HepG2 (cell line): ENCODE measurements at regions not wholly inside any gene's neighbourhood (a gene's known extent, or its start where the extent isn't known, plus 50 kb on each side); places are given as distances from the start of the nearest gene placed in this dataset.

ENCODE experiments used
- ATAC-seq: fragments of 200-7000 bp; cut with Tn5 transposase; 3 replicates; pipeline ENCODE4 v1.9.1; 2020; ENCODE audit warnings: mild to moderate bottlenecking, moderate library complexity
- BruUV-seq: library from RNA; stranded (reverse); fragments of 400-500 nt; replicated peaks from 2 replicates; lab custom pipeline; 2021; lab: Mats Ljungman, UMichigan
- CTCF ChIA-PET: fragments of 300-600 bp; formaldehyde crosslinking; extraction: SDS; loops from one replicate; lab custom pipeline; 2021; ENCODE audit warnings: low total read pairs, inconsistent platforms, low intra/inter-chr PET ratio; lab: Yijun Ruan, JAX
- POLR2A ChIA-PET: fragments of 350-600 bp; sonication (Branson Sonifier 250); formaldehyde crosslinking; loops from one replicate; lab custom pipeline; 2020; ENCODE audit warnings: antibody characterized with exemption, inconsistent platforms; lab: Yijun Ruan, JAX
- DNase-seq: peaks from one replicate; pipeline ENCODE4 v3.0.0-alpha.2; 2015; ENCODE audit warnings: low spot score
- FAIRE-seq: peaks from 3 replicates; lab custom pipeline; 2011; peaks lifted over from hg19 to GRCh38; lab: Jason Lieb, UNC
- H2AFZ ChIP-seq: one replicate; pipeline ENCODE4 v1.6.1; 2011; ENCODE audit warnings: low read length, inconsistent platforms
- H3K27ac ChIP-seq: fragments of 300-600 bp; 3 replicates; pipeline ENCODE4 v1.8.0; 2011; ENCODE audit warnings: mixed run types, mild to moderate bottlenecking, mixed read lengths, low read length, inconsistent platforms; ENCODE audit not compliant: insufficient read depth; ENCODE audit errors: extremely low read length
- H3K27me3 ChIP-seq, 2 experiments: fragments of 200-600 bp in 1 of 2; 2 replicates in 1 of 2; 3 replicates in 1 of 2; pipeline versions ENCODE4 v1.6.0 to v1.8.0; 2011; ENCODE audit warnings: low read length in 2 of 2, mild to moderate bottlenecking in 2 of 2, moderate library complexity in 2 of 2, inconsistent platforms in 1 of 2; ENCODE audit not compliant: insufficient read depth in 2 of 2, control insufficient read depth in 1 of 2
- H3K36me3 ChIP-seq, 2 experiments: fragments of 200-600 bp in 1 of 2; replicated peaks in 1 of 2; 2 replicates in 1 of 2; 3 replicates in 1 of 2; pipeline versions ENCODE4 v1.5.1 to v1.8.0; 2011; ENCODE audit warnings: low read length in 2 of 2, inconsistent platforms in 1 of 2; ENCODE audit not compliant: insufficient read depth in 2 of 2, control insufficient read depth in 1 of 2
- H3K4me1 ChIP-seq: 2 replicates; pipeline ENCODE4 v1.5.1; 2012; ENCODE audit warnings: low read length, inconsistent platforms; ENCODE audit not compliant: insufficient read depth
- H3K4me2 ChIP-seq: 2 replicates; pipeline ENCODE4 v1.6.0; 2011; ENCODE audit warnings: low read depth, low read length, inconsistent platforms
- H3K4me3 ChIP-seq, 3 experiments: fragments of 200-600 bp in 1 of 3; sonication (generic), shearing (Covaris generic) in 1 of 3; replicated peaks in 1 of 3; 2 replicates each; pipeline ENCODE4 v1.5.1; 2011 to 2016; ENCODE audit warnings: low read length in 3 of 3, inconsistent platforms in 2 of 3, low read depth in 2 of 3, mild to moderate bottlenecking in 2 of 3, control low read depth in 1 of 3, mixed read lengths in 1 of 3; ENCODE audit not compliant: insufficient read depth in 1 of 3
- H3K79me2 ChIP-seq: one replicate; pipeline ENCODE4 v1.6.1; 2011; ENCODE audit warnings: low read length, inconsistent platforms; ENCODE audit not compliant: insufficient read depth
- H3K9ac ChIP-seq: 2 replicates; pipeline ENCODE4 v1.6.0; 2011; ENCODE audit warnings: mild to moderate bottlenecking, low read depth, low read length, inconsistent platforms; ENCODE audit not compliant: insufficient read depth
- H3K9me3 ChIP-seq: 2 replicates; pipeline ENCODE4 v1.5.1; 2012; ENCODE audit warnings: mild to moderate bottlenecking, low read length
- H4K20me1 ChIP-seq: 2 replicates; pipeline ENCODE4 v1.6.0; 2011; ENCODE audit warnings: inconsistent platforms, mild to moderate bottlenecking, low read length, moderate library complexity; ENCODE audit not compliant: insufficient read depth
- ARHGAP35 ChIP-seq: sonication (generic); formaldehyde crosslinking; IDR thresholded peaks from 2 replicates; pipeline ENCODE4 v1.9.0; 2022; ENCODE audit warnings: mild to moderate bottlenecking, inconsistent platforms, moderate library complexity, missing genetic modification reagents, borderline replicate concordance
- ATF7 ChIP-seq, 2 experiments: fragments of 450-650 bp in 1 of 2; sonication (generic) in 1 of 2; formaldehyde crosslinking in 1 of 2; IDR thresholded peaks; 2 replicates each; pipeline versions ENCODE4 v1.4.0 to v1.6.1; 2016 to 2020; ENCODE audit warnings: antibody characterized with exemption in 1 of 2, mild to moderate bottlenecking in 1 of 2, missing genetic modification reagents in 1 of 2
- YEATS2 ChIP-seq: sonication (generic); formaldehyde crosslinking; IDR thresholded peaks from 2 replicates; pipeline ENCODE4 v1.4.0; 2020; ENCODE audit warnings: missing genetic modification reagents, borderline replicate concordance
- ZNF230 ChIP-seq: sonication (generic); formaldehyde crosslinking; IDR thresholded peaks from 2 replicates; pipeline ENCODE4 v1.4.0; 2020; ENCODE audit warnings: mild to moderate bottlenecking, missing genetic modification reagents
- WGBS: methylation state at CpG from one replicate; pipeline ENCODE4 v1.1.6; 2017; ENCODE audit warnings: low lambda C conversion rate; 5-methylcytosine and 5-hydroxymethylcytosine counted together
- in situ Hi-C: cut with HindIII; loops from 2 replicates; pipeline ENCODE4 v1.10.0; 2017; ENCODE audit warnings: low pct_unique_long_range_greater_than_20kb; ENCODE audit not compliant: extremely low pct_ligation_motif_present
- intact Hi-C: fragments of 100-400 bp; cut with micrococcal nuclease; formaldehyde crosslinking; loops from one replicate; pipeline ENCODE4 v1.10.0; 2022; ENCODE audit not compliant: unreplicated experiment
- TF ChIP-seq, protein P1 (sequence below): IDR thresholded peaks from 2 replicates; pipeline ENCODE4 v1.6.1; 2016; ENCODE audit warnings: missing compliant biosample characterization, missing genetic modification reagents, borderline replicate concordance
- TF ChIP-seq, protein P2 (sequence below): sonication (generic); formaldehyde crosslinking; IDR thresholded peaks from 2 replicates; pipeline ENCODE4 v1.9.0; 2021; ENCODE audit warnings: missing genetic modification reagents, mild to moderate bottlenecking, borderline replicate concordance

- TF ChIP-seq, protein P1, sequence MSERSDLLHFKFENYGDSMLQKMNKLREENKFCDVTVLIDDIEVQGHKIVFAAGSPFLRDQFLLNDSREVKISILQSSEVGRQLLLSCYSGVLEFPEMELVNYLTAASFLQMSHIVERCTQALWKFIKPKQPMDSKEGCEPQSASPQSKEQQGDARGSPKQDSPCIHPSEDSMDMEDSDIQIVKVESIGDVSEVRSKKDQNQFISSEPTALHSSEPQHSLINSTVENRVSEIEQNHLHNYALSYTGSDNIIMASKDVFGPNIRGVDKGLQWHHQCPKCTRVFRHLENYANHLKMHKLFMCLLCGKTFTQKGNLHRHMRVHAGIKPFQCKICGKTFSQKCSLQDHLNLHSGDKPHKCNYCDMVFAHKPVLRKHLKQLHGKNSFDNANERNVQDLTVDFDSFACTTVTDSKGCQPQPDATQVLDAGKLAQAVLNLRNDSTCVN (CRISPR knock-in tag) = no peak
Observed at GRCh38 chr2:48851161-48851560, 95.6 kb upstream of the LHCGR start (continued).

GRCh38 chr2:48849770-48850169, 94.2 kb upstream of the LHCGR start:
- in situ Hi-C loops (no loop called here), intact Hi-C loops (no loop called here)
- 25% methylated on average over 5 of the region's 5 CpGs for WGBS
- FAIRE-seq (no peak), DNase-seq (no peak), ATAC-seq (no peak)
- Histone ChIP-seq H3K27ac (no peak overlapping the region), H3K9me3 (no peaks in the 10 kb centered on the region), H3K4me3 (no peak overlapping the region), H3K9ac (no peak overlapping the region), H3K27me3 (no peaks in the 10 kb centered on the region; a peak in 2 of 5 replicates), H3K4me2 (no peak overlapping the region), H2AFZ (no peak overlapping the region), H4K20me1 (no peaks in the 10 kb centered on the region), H3K36me3 (no peaks in the 10 kb centered on the region), H3K4me1 (no peaks in the 10 kb centered on the region), H3K79me2 (no peaks in the 10 kb centered on the region)
- ChIA-PET CTCF (no interaction called here), POLR2A (no interaction called here)
- TF ChIP-seq, protein P2, sequence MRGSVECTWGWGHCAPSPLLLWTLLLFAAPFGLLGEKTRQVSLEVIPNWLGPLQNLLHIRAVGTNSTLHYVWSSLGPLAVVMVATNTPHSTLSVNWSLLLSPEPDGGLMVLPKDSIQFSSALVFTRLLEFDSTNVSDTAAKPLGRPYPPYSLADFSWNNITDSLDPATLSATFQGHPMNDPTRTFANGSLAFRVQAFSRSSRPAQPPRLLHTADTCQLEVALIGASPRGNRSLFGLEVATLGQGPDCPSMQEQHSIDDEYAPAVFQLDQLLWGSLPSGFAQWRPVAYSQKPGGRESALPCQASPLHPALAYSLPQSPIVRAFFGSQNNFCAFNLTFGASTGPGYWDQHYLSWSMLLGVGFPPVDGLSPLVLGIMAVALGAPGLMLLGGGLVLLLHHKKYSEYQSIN (CRISPR knock-in tag) = no peak
- TF ChIP-seq ATF7 (IDR thresholded peaks at IDR 0.05) (peak; percentile 25; the same call in 1 of the 2 replicates), ATF7 (CRISPR knock-in tag; IDR thresholded peaks at IDR 0.05) (no peak)
- no TSS peak for BruUV-seq

- Histone ChIP-seq H3K27me3 (no peaks in the 10 kb centered on the region; a peak in 2 of 5 replicates), H3K9ac (no peak overlapping the region), H4K20me1 (no peaks in the 10 kb centered on the region), H3K4me2 (no peak overlapping the region), H2AFZ (no peak overlapping the region), H3K9me3 (peaks cover 15% of the 10 kb centered on the region), H3K4me3 (no peak overlapping the region), H3K36me3 (no peaks in the 10 kb centered on the region), H3K79me2 (no peaks in the 10 kb centered on the region), H3K27ac (no peak overlapping the region), H3K4me1 (no peaks in the 10 kb centered on the region)
- in situ Hi-C loops (no loop called here), intact Hi-C loops (no loop called here)
- TF ChIP-seq ZNF230 (CRISPR knock-in tag) (no peak), ARHGAP35 (CRISPR knock-in tag) (no peak), YEATS2 (no peak)
- ATAC-seq = no peak
- DNase-seq = no peak
- no peak for FAIRE-seq
- ChIA-PET CTCF (no interaction called here), POLR2A (no interaction called here)
- 1% methylated on average over 3 of the region's 3 CpGs for WGBS
- BruUV-seq = no TSS peak
Observed at GRCh38 chr2:48845684-48846083, 90.2 kb upstream of the LHCGR start.
